C4-2B (cell line): ENCODE measurements at regions not wholly inside any gene's neighbourhood (a gene's known extent, or its start where the extent isn't known, plus 50 kb on each side); places are given as distances from the start of the nearest gene placed in this dataset.
"Not testable (repeated sequence)": the region's sequence is repeated elsewhere in the genome, so short reads cannot be mapped to it uniquely, and the experiment has no call there.

Experiments used
- H3K27ac ChIP-seq: fragments of 450-650 bp; 2 replicates; pipeline ENCODE4 v1.5.1; 2017
- CTCF ChIP-seq: fragments of 450-650 bp; conservative IDR thresholded peaks from 2 replicates; pipeline ENCODE4 v1.5.1; 2017; ENCODE audit warnings: mild to moderate bottlenecking
- ZFX ChIP-seq: fragments of 450-650 bp; IDR thresholded peaks from 2 replicates; pipeline ENCODE4 v1.6.1; 2017

GRCh38 chr11:82043316-82043715 is 690.3 kb downstream of the FAM181B start:
- H3K27ac ChIP-seq = no peak overlapping the region
- TF ChIP-seq ZFX (no peak), CTCF (no peak)

- no peak overlapping the region for H3K27ac ChIP-seq
- TF ChIP-seq ZFX = no peak
- TF ChIP-seq CTCF = no peak
Measured at GRCh38 chr11:82041764-82042163, 691.9 kb downstream of the FAM181B start.

- TF ChIP-seq CTCF (peak; percentile 36), ZFX (no peak)
- H3K27ac ChIP-seq = no peak overlapping the region
Measured at GRCh38 chr11:82038154-82038553, 695.5 kb downstream of the FAM181B start.

DNA sequence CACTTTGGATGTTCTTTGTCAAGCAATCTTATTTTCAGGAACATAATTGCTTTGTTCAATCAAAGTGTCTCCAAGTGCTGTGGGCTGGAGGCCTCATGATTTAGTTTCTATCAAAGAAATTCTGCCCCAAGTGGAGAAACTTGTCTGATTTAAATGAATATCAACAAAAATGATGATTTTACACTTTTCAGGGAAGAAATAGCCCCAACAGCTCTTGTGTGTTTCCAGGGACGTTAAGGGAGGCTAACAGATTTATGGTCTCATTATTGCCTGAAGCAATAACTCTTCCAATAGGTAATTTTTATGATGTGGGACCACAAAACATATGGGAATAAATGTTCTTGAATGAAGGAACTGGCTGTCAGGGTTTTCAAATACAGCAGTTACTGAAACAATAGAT is 699.1 kb downstream of the FAM181B start:
- TF ChIP-seq CTCF (no peak), ZFX (no peak)

GRCh38 chr11:82027335-82027734 is 706.3 kb downstream of the FAM181B start:
- not testable (repeated sequence) for H3K27ac ChIP-seq

More for the DNA sequence above, 699.1 kb downstream of the FAM181B start:
- H3K27ac ChIP-seq = no peak overlapping the region

DNA sequence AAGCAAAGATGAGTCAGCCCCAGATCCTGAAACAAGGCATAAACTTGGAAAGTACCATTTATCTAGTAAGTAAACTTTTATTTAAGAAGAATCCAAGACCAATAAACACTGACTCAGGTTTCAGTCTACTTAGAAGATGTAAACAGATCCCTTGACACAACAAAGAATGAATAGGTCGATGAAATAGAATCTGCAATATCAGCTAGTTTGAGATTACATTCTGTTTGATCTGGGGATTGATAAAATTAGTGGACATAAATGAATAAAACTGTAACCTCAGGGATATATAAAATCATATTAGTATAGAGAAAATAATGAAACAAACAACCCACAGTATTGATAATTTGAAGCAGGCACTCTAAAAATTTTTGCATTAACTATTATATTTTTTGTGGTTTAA is 708.9 kb downstream of the FAM181B start:
- no peak for TF ChIP-seq ZFX
- TF ChIP-seq CTCF = no peak
- no peak overlapping the region for H3K27ac ChIP-seq

DNA sequence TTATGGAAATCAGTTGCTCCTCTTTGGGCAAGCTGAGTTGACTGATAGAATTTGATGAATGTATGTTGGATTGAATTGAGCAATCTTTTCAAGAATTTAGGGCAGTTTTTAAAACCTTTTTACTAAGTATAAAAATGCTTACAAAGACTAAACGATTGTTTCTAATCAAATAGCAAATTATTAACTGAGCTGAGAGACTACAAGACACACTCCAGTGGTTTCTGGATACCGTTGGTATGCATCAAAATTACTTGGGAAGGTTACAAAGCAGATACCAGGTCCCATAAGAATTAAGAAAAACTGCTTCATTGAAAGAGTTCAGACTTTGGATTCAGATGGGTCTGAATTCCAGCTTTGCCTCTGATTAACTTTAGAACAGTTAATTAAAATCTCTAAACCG is 721.4 kb downstream of the FAM181B start:
- H3K27ac ChIP-seq = no peak overlapping the region
- TF ChIP-seq CTCF (no peak), ZFX (no peak)

DNA sequence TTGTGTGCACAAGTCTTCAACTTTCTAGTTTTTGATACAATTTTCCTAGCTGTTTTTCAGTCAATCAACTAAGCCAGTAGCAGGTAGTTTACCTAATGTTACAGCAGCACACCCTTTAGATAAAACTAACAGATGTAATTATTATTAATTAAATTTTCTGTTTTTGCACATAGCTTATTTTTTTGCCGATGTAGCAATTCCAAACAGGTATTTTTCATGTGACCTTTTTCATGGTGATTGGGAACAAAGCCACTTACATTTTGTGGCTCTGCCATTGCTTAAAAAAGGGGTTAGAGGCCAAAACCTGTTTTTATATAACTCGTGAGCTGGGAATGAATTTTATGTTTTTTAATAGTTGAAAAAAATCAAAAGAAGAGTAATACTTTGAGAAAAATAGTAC is 724.5 kb downstream of the FAM181B start:
- TF ChIP-seq CTCF (no peak), ZFX (no peak)
- no peak overlapping the region for H3K27ac ChIP-seq
